HUES6 (cell line): ENCODE measurements at regions not wholly inside any gene's neighbourhood (a gene's known extent, or its start where the extent isn't known, plus 50 kb on each side); places are given as distances from the start of the nearest gene placed in this dataset.
"Not testable (repeated sequence)": the region's sequence is repeated elsewhere in the genome, so short reads cannot be mapped to it uniquely, and the experiment has no call there.

ENCODE experiments used
- H3K27ac ChIP-seq: 2 replicates; pipeline ENCODE4 v1.7.0; 2013; ENCODE audit warnings: low read depth, mild to moderate bottlenecking, low read length, inconsistent platforms
- H3K27me3 ChIP-seq: 2 replicates; pipeline ENCODE4 v1.6.1; 2013; ENCODE audit warnings: low read length; ENCODE audit not compliant: control insufficient read depth, insufficient read depth
- H3K36me3 ChIP-seq: 2 replicates; pipeline ENCODE4 v1.6.1; 2013; ENCODE audit warnings: low read length; ENCODE audit not compliant: control insufficient read depth, insufficient read depth
- H3K4me1 ChIP-seq: 2 replicates; pipeline ENCODE4 v1.6.1; 2013; ENCODE audit warnings: low read length; ENCODE audit not compliant: control insufficient read depth, insufficient read depth
- H3K4me3 ChIP-seq: 2 replicates; pipeline ENCODE4 v1.5.1; 2013; ENCODE audit warnings: low read depth, low read length
- H3K9ac ChIP-seq: one replicate; pipeline ENCODE4 v1.6.1; 2013; ENCODE audit warnings: mild to moderate bottlenecking, low read length
- H3K9me3 ChIP-seq: 2 replicates; pipeline ENCODE4 v1.6.1; 2013; ENCODE audit warnings: low read depth, low read length; ENCODE audit not compliant: control insufficient read depth, insufficient read depth

DNA sequence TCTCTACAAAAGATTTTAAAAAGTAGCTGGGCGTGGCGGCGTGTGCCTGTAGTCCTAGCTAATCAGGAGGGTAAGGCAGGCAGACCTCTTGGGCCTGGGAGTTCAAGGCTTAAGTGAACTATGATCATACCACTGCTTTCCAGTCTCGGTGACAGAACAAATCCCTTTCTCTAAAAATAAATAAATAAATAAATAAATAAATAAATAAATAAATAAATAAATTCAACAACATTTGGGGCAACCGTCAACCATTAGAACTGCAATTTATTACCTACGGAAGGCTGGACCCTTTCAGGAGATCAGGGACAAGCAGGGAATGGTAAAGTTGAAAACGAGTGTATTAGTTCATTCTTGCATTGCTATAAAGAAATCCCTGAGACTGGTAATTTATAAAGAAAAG, 136.2 kb upstream of the USP9X start:
- Histone ChIP-seq H3K36me3 (no peaks in the 10 kb centered on the region), H3K9ac (no peak overlapping the region), H3K9me3 (peaks cover 23% of the 10 kb centered on the region), H3K4me3 (no peak overlapping the region), H3K4me1 (peaks cover 18% of the 10 kb centered on the region), H3K27me3 (no peaks in the 10 kb centered on the region), H3K27ac (no peak overlapping the region)

DNA sequence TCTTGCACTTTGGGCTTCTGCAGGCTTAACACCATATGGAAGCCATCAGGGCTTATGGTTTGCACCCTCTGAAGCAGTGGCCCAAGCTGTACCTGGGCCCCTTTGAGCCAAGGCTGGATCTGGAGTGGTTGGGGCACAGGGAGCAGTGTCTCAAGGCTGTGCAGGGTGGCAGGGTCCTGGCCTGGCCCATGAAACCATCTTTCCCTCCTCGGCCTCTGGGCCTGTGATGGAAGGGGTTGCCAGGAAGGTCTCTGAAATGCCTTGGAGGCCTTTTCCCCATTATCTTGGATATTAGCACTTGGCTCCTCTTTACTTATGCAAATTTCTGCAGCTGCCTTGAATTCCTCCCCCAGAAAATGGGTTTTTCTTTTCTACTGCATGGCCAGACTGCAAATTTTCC, 134.7 kb upstream of the USP9X start:
- Histone ChIP-seq H3K9ac (peak overlapping the region; percentile 79), H3K4me3 (peak overlapping the region; percentile 46), H3K27me3 (no peaks in the 10 kb centered on the region), H3K4me1 (peaks cover 18% of the 10 kb centered on the region), H3K36me3 (no peaks in the 10 kb centered on the region), H3K27ac (peak overlapping the region; percentile 94), H3K9me3 (peaks cover 29% of the 10 kb centered on the region)

DNA sequence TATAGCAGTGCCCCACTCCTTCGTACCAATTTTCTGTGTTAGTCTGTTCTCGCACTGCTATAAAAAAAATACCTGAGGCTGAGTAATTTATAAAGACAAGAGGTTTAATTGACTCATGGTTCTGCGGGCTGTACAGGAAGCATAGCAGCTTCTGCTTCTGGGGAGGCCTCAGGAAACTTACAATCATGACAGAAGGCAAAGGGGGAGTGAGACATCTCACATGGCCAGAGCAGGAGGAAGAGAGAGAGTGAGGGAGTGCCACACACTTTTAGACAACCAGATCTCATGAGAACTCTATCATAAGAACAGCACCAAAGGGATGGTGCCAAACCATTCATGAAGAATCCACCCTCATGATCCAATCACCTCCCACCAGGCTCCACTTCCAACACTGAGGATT, 133.8 kb upstream of the USP9X start:
- Histone ChIP-seq H3K9ac (peak overlapping the region; percentile 74), H3K9me3 (peaks cover 33% of the 10 kb centered on the region), H3K27ac (peak overlapping the region; percentile 94), H3K4me1 (peaks cover 18% of the 10 kb centered on the region)
- H3K36me3 ChIP-seq, H3K4me3 ChIP-seq, H3K27me3 ChIP-seq: not testable (repeated sequence)

DNA sequence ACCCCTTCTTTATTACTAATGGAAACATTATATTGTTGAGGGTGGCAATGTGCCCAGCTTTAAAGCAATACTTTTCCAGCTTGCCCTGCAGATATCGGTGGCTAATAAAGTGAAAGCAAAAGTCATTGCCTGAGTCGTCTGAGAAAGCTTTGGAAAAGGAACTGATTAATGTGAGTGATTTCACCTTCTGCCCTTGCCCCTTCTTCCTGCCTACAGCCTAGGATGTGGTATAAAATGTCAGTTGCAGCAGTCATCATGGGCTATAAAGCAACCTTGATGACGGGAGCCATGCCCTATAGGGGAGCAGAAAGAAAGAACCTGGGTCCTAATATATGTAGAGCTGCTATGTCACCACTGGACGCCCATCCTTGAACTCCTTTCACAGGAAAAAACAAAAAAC, 132.4 kb upstream of the USP9X start:
- H3K27me3 ChIP-seq = no peaks in the 10 kb centered on the region
- no peak overlapping the region for H3K9ac ChIP-seq
- no peaks in the 10 kb centered on the region for H3K36me3 ChIP-seq
- no peak overlapping the region for H3K27ac ChIP-seq
- peaks cover 28% of the 10 kb centered on the region for H3K9me3 ChIP-seq
- H3K4me1 ChIP-seq = peaks cover 18% of the 10 kb centered on the region
- no peak overlapping the region for H3K4me3 ChIP-seq

DNA sequence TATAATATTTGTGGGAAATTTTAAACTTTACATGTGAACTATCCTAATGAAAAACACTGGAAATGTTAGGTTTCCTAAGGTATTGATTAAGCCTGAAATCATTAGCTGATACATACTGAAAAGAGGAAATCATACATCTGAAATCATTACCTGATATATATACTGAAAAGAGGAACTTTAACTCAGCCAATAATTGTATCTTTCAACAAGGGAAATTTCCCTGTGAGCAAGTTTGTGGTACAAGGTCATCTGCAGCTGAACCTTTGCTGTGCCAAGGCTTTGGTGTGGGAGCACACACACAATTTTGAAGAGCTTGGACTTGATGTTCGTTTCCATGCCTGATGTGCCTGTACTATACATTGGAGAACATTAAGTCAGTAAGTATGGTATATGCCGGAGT, 131.9 kb upstream of the USP9X start:
- no peak overlapping the region for H3K27ac ChIP-seq
- no peak overlapping the region for H3K9ac ChIP-seq
- H3K27me3 ChIP-seq = no peaks in the 10 kb centered on the region
- H3K36me3 ChIP-seq = no peaks in the 10 kb centered on the region
- no peak overlapping the region for H3K4me3 ChIP-seq
- H3K4me1 ChIP-seq = peaks cover 18% of the 10 kb centered on the region
- H3K9me3 ChIP-seq = peaks cover 23% of the 10 kb centered on the region

DNA sequence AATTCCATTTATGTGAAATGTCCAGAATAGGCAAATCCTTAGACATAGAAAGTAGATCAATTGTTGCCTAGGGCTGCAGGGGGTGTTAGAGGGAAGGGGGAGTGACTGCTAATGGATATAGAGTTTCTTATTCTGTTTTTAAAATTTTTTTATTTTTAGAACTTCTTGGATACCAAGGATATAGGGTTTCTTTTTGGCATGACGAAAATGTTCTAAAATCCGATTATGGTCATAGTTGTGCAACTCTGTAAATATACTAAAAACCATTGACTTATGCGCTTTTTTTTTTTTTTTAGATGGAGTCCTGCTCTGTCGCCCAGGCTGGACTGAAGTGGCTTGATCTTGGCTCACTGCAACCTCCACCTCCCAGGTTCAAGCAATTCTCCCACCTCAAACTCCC, 125.2 kb upstream of the USP9X start:
- H3K4me1 ChIP-seq = no peaks in the 10 kb centered on the region
- H3K27ac ChIP-seq = no peak overlapping the region
- no peaks in the 10 kb centered on the region for H3K27me3 ChIP-seq
- H3K4me3 ChIP-seq = no peak overlapping the region
- H3K9ac ChIP-seq = no peak overlapping the region
- peaks cover 19% of the 10 kb centered on the region for H3K9me3 ChIP-seq
- no peaks in the 10 kb centered on the region for H3K36me3 ChIP-seq

DNA sequence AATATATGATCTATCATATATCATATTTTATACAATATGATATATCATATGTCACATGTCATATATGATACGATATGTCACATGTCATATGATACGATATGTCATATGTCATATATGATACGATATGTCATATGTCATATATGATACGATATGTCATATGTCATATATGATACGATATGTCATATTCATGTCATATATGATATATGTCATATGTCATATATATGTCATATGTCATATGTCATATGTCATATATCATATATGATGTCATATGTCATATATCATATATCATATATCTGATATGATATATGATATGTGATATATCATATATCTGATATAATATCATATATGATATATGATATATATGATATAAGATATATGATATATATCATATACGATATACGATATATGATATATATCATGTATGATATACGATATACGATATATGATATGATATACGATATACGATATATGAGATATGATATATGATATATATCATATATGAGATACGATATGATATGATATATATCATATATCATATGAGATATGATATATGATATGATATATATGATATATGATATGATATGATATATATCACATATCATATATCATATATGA, 122.3 kb upstream of the USP9X start:
- H3K4me3 ChIP-seq = no peak overlapping the region
- no peaks in the 10 kb centered on the region for H3K27me3 ChIP-seq
- H3K9me3 ChIP-seq = peaks cover 21% of the 10 kb centered on the region
- no peaks in the 10 kb centered on the region for H3K36me3 ChIP-seq
- no peak overlapping the region for H3K27ac ChIP-seq
- H3K4me1 ChIP-seq = no peaks in the 10 kb centered on the region
- H3K9ac ChIP-seq = no peak overlapping the region

DNA sequence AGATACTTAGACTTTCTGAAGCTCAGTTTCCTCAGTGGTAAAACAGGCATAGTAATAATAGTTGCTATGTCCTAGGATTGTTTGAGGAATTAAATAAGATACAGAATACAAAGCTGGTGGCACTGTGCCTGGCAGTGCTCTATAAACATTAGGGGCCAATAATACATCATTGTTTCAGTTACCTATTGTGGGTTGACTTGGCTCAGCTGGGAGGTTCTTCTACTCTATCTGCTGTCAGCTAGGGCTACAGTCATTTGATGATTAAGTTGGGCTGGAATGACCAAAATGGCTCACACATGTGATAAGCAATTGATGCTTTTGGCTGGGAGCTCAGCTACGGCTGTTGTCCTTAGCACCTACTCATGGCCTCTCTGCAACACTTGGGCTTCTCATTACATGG, 121.2 kb upstream of the USP9X start:
- H3K36me3 ChIP-seq = no peaks in the 10 kb centered on the region
- H3K4me3 ChIP-seq = no peak overlapping the region
- H3K27me3 ChIP-seq = no peaks in the 10 kb centered on the region
- H3K4me1 ChIP-seq = no peaks in the 10 kb centered on the region
- H3K9me3 ChIP-seq = peaks cover 25% of the 10 kb centered on the region
- no peak overlapping the region for H3K27ac ChIP-seq
- no peak overlapping the region for H3K9ac ChIP-seq

DNA sequence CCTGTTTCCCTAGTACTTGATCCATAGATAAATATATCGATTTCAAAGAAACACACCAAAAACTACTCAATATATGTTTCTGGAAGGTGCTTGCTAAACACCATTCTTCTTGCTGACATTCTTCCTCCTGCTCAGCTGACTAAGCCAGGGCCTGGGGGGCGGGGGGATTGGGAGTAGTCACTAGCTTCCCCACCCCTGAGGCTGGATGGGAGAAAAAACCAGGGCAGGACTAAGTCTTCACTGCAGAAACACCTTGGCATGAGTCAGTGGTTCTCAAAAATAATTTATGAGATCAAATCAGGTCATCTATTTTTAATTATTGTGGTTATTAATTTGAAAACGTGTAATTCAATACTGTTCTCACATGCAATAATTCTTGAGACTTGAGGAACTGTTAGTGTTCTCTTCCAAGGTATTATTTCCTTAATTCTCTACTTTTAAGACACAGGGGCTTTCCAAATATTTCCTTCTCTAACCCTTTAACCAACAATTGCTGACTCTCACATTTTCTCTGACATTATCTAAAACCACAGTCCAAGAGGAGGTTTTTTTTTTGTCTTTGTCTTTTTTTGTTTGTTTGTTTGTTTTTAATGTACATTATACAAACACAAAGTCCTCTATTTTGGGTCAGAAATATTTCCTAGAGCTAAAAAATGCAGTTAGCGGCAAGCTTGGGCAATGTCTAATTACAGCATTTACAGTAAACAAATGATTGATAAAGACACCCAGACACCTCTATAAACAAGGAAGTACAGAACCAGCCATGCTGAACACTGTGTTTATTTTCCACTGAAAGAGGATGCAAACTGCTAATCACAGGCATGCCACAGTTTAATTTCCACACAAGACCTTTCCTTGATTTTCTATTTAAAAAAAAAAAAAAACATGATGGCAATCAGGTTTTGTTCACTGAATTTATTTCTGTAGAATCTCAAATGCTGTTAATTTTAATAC, 120.3 kb upstream of the USP9X start:
- Histone ChIP-seq H3K4me1 (no peaks in the 10 kb centered on the region), H3K27ac (no peak overlapping the region), H3K4me3 (no peak overlapping the region), H3K36me3 (no peaks in the 10 kb centered on the region), H3K9me3 (peaks cover 30% of the 10 kb centered on the region), H3K9ac (no peak overlapping the region), H3K27me3 (no peaks in the 10 kb centered on the region)

DNA sequence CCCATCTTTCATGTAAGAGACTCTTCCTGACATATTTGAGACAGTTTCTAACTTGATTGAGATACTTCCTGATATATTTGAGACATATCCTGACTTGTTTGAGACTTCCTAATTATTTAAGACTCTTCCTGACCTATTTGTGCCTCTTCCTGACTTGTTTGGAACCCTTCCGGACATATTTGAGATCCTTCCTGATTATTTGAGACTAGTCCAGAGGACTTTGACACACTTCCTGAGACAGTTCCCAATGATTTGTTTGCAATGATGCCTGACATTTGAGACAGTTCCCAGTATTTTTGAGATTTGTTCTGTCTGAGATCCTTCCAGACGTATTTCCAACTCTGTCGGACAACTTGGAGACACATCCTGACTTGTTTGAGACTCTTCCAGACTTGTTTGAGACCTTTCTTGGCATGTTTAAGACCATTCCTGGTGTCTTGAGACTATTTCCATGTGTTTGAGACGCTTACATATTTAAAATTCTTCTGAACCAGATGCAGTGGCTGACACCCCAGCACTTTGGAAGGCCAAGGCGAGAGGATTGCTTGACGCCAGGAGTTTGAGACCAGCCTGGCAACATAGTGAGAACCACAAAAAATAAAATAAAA, 118.9 kb upstream of the USP9X start:
- no peaks in the 10 kb centered on the region for H3K36me3 ChIP-seq
- H3K9me3 ChIP-seq = peaks cover 33% of the 10 kb centered on the region
- no peaks in the 10 kb centered on the region for H3K27me3 ChIP-seq
- no peak overlapping the region for H3K9ac ChIP-seq
- H3K4me3 ChIP-seq = no peak overlapping the region
- no peaks in the 10 kb centered on the region for H3K4me1 ChIP-seq
- H3K27ac ChIP-seq = no peak overlapping the region

DNA sequence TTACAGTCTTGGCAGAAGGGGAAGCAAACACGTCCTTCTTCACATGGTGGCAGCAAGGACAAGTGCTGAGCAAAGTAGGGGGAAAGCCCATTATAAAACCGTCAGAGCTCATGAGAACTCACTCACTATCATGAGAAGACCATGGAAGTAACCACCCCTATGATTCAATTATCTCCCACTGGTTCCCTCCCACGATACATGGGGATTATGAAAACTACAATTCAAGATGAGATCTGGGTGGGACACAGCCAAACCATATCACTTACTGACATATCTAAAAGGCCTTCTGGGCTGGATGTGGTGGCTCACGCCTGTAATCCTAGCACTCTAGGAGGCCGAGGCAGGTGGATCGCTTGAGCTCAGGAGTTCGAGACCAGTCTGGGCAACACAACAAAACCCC, 117.1 kb upstream of the USP9X start:
- Histone ChIP-seq H3K27me3 (no peaks in the 10 kb centered on the region), H3K4me1 (peaks cover 6% of the 10 kb centered on the region; the same call in 1 of the 2 replicates), H3K27ac (no peak overlapping the region), H3K36me3 (no peaks in the 10 kb centered on the region), H3K9me3 (peaks cover 33% of the 10 kb centered on the region), H3K4me3 (no peak overlapping the region), H3K9ac (no peak overlapping the region)
